ENCODE measurements at regions not wholly inside any gene's neighbourhood (a gene's known extent, or its start where the extent isn't known, plus 50 kb on each side); places are given as distances from the start of the nearest gene placed in this dataset.

- no peak for DNase-seq (ENCODE audit: low read depth in 1 of 2, low spot score in 1 of 2)
- Histone ChIP-seq H3K27me3 (ENCODE audit: insufficient read depth, poor library complexity, severe bottlenecking) (no peaks in the 10 kb centered on the region), H3K4me3 (replicated peaks; ENCODE audit: insufficient read depth, low read length) (no peak overlapping the region), H3K27ac (replicated peaks) (no peak overlapping the region)
- TF ChIP-seq CTCF (IDR thresholded peaks at IDR 0.05; ENCODE audit: insufficient read depth, low read length): no peak
- TF ChIP-seq REST (IDR thresholded peaks at IDR 0.05; ENCODE audit: insufficient replicate concordance, low read depth): no peak
- TF ChIP-seq SPI1 (IDR thresholded peaks at IDR 0.05; ENCODE audit: borderline replicate concordance, low read depth): no peak
- TF ChIP-seq POLR2AphosphoS5 (IDR thresholded peaks at IDR 0.05; ENCODE audit: low read depth): no peak
- no peak for TF ChIP-seq GABPA (IDR thresholded peaks at IDR 0.05; ENCODE audit: low read depth)
These were observed 543.3 kb upstream of the CHORDC1 start for GRCh38 chr11:90766121-90766520.

GRCh38 chr11:90764691-90765090 is 541.8 kb upstream of the CHORDC1 start:
- H3K27me3 ChIP-seq (ENCODE audit: insufficient read depth, poor library complexity, severe bottlenecking): no peaks in the 10 kb centered on the region
- no peak overlapping the region for H3K27ac ChIP-seq (replicated peaks)
- no peak for DNase-seq (ENCODE audit: low read depth in 1 of 2, low spot score in 1 of 2)
- H3K4me3 ChIP-seq (replicated peaks; ENCODE audit: insufficient read depth, low read length): no peak overlapping the region
- TF ChIP-seq REST (IDR thresholded peaks at IDR 0.05; ENCODE audit: insufficient replicate concordance, low read depth) (no peak), CTCF (IDR thresholded peaks at IDR 0.05; ENCODE audit: insufficient read depth, low read length) (no peak), SPI1 (IDR thresholded peaks at IDR 0.05; ENCODE audit: borderline replicate concordance, low read depth) (no peak), GABPA (IDR thresholded peaks at IDR 0.05; ENCODE audit: low read depth) (no peak), POLR2AphosphoS5 (IDR thresholded peaks at IDR 0.05; ENCODE audit: low read depth) (no peak)

GRCh38 chr11:90757849-90758494 is 535.1 kb upstream of the CHORDC1 start:
- no peak overlapping the region for H3K27ac ChIP-seq (replicated peaks)
- TF ChIP-seq SPI1 (IDR thresholded peaks at IDR 0.05; ENCODE audit: borderline replicate concordance, low read depth) (no peak), POLR2AphosphoS5 (IDR thresholded peaks at IDR 0.05; ENCODE audit: low read depth) (no peak), GABPA (IDR thresholded peaks at IDR 0.05; ENCODE audit: low read depth) (no peak), CTCF (IDR thresholded peaks at IDR 0.05; ENCODE audit: insufficient read depth, low read length) (no peak), REST (IDR thresholded peaks at IDR 0.05; ENCODE audit: insufficient replicate concordance, low read depth) (no peak)
- H3K27me3 ChIP-seq (ENCODE audit: insufficient read depth, poor library complexity, severe bottlenecking): no peaks in the 10 kb centered on the region
- no peak for DNase-seq (ENCODE audit: low read depth in 1 of 2, low spot score in 1 of 2)
- no peak overlapping the region for H3K4me3 ChIP-seq (replicated peaks; ENCODE audit: insufficient read depth, low read length)
